Cardiac fibroblast (primary cell): ENCODE measurements at regions not wholly inside any gene's neighbourhood (a gene's known extent, or its start where the extent isn't known, plus 50 kb on each side); places are given as distances from the start of the nearest gene placed in this dataset.

ENCODE experiments used
- DNase-seq, 2 donors: peaks; one replicate each; pipeline versions ENCODE4 v3.0.0 to v3.0.0-alpha.2; 2010; ENCODE audit warnings: low read depth in 2 of 2
- H3K4me3 ChIP-seq, 2 donors: replicated peaks in 1 of 2; 1 replicate in 1 of 2; 2 replicates in 1 of 2; pipeline ENCODE4 v1.5.1; 2011; ENCODE audit warnings: low read depth in 2 of 2, low read length in 2 of 2, mild to moderate bottlenecking in 2 of 2, moderate library complexity in 1 of 2
- CTCF ChIP-seq: IDR thresholded peaks from one replicate; pipeline ENCODE4 v1.5.1; 2011; ENCODE audit warnings: low read depth, mild to moderate bottlenecking, low read length, inconsistent platforms

- TF ChIP-seq CTCF, result no peak
- no peak overlapping the region for H3K4me3 ChIP-seq
- DNase-seq, result no peak
Observed at GRCh38 chr20:57094991-57095390, 171.4 kb downstream of the BMP7 start.

- TF ChIP-seq CTCF, result no peak
- no peak overlapping the region for H3K4me3 ChIP-seq
- DNase-seq, result no peak
Observed at GRCh38 chr20:57095426-57095825, 171.0 kb downstream of the BMP7 start.

- DNase-seq, result no peak
- TF ChIP-seq CTCF, result no peak
Observed at GRCh38 chr20:57097245-57097915, 169.1 kb downstream of the BMP7 start.

GRCh38 chr20:57102160-57102559 is 164.3 kb downstream of the BMP7 start:
- H3K4me3 ChIP-seq, result no peak overlapping the region
- no peak for DNase-seq
- TF ChIP-seq CTCF, result no peak

More at GRCh38 chr20:57097245-57097915, 169.1 kb downstream of the BMP7 start:
- H3K4me3 ChIP-seq, result no peak overlapping the region

- DNase-seq, result no peak
- no peak for TF ChIP-seq CTCF
- no peak overlapping the region for H3K4me3 ChIP-seq
Observed at GRCh38 chr20:57102566-57102965, 163.9 kb downstream of the BMP7 start.

- TF ChIP-seq CTCF, result no peak
- H3K4me3 ChIP-seq, result no peak overlapping the region
- no peak for DNase-seq
Observed at GRCh38 chr20:57103146-57103800, 163.2 kb downstream of the BMP7 start.
